Endothelial cell of umbilical vein (primary cell): ENCODE measurements at regions not wholly inside any gene's neighbourhood (a gene's known extent, or its start where the extent isn't known, plus 50 kb on each side); places are given as distances from the start of the nearest gene placed in this dataset.

ENCODE experiments used
- BruUV-seq: library from RNA; stranded (reverse); fragments of 400-500 nt; replicated peaks from 2 replicates; lab custom pipeline; 2021; lab: Mats Ljungman, UMichigan
- CTCF ChIA-PET: fragments of 300-600, 350-600 bp; sonication (Branson Sonifier 250); formaldehyde crosslinking; loops from one replicate; lab custom pipeline; 2021; ENCODE audit warnings: antibody characterized with exemption, inconsistent platforms; lab: Charles Lee
- POLR2A ChIA-PET: fragments of 300-600, 350-600 bp; sonication (Branson Sonifier 250); formaldehyde crosslinking; loops from one replicate; lab custom pipeline; 2021; ENCODE audit warnings: antibody characterized with exemption, inconsistent platforms; lab: Charles Lee
- DNase-seq: peaks from one replicate; pipeline ENCODE4 v3.0.0-alpha.2; 2011; ENCODE audit warnings: low read depth, low spot score
- FAIRE-seq: peaks from 2 replicates; lab custom pipeline; 2011; peaks lifted over from hg19 to GRCh38; lab: Jason Lieb, UNC
- H2AFZ ChIP-seq: 2 replicates; pipeline ENCODE4 v1.6.0; 2012; ENCODE audit warnings: low read depth, low read length, control low read depth, inconsistent platforms
- H3K27ac ChIP-seq: 2 replicates; pipeline ENCODE4 v1.5.1; 2011; ENCODE audit warnings: low read depth, mild to moderate bottlenecking, control low read depth, low read length, moderate library complexity; ENCODE audit not compliant: insufficient read depth
- H3K27me3 ChIP-seq, 2 experiments: 2 replicates each; pipeline versions ENCODE4 v1.6.0 to v1.6.1; 2011; ENCODE audit warnings: low read length in 2 of 2, mixed read lengths in 1 of 2; ENCODE audit not compliant: control insufficient read depth in 2 of 2, insufficient read depth in 2 of 2
- H3K36me3 ChIP-seq, 2 experiments: 2 replicates in 1 of 2; 3 replicates in 1 of 2; pipeline ENCODE4 v1.5.1; 2011; ENCODE audit warnings: low read length in 2 of 2, mild to moderate bottlenecking in 1 of 2, moderate library complexity in 1 of 2; ENCODE audit not compliant: control insufficient read depth in 2 of 2, insufficient read depth in 2 of 2; ENCODE audit errors: extremely low read depth in 1 of 2
- H3K4me1 ChIP-seq: 3 replicates; pipeline ENCODE4 v1.5.1; 2011; ENCODE audit warnings: mild to moderate bottlenecking, low read length; ENCODE audit not compliant: control insufficient read depth, insufficient read depth; ENCODE audit errors: extremely low read depth
- H3K4me2 ChIP-seq: 2 replicates; pipeline ENCODE4 v1.6.1; 2011; ENCODE audit warnings: low read length, control low read depth, mixed read lengths; ENCODE audit not compliant: insufficient read depth
- H3K4me3 ChIP-seq, 3 experiments: fragments of 200-600 bp in 1 of 3; sonication (generic), shearing (Covaris generic) in 1 of 3; replicated peaks in 1 of 3; 2 replicates each; pipeline ENCODE4 v1.5.1; 2011 to 2016; ENCODE audit warnings: control low read depth in 3 of 3, low read length in 3 of 3, mild to moderate bottlenecking in 2 of 3, inconsistent platforms in 1 of 3, low read depth in 1 of 3, moderate library complexity in 1 of 3; ENCODE audit not compliant: insufficient read depth in 1 of 3
- H3K79me2 ChIP-seq: 2 replicates; pipeline ENCODE4 v1.6.0; 2012; ENCODE audit warnings: low read length, inconsistent platforms; ENCODE audit not compliant: control insufficient read depth, insufficient read depth
- H3K9ac ChIP-seq: replicated peaks from 2 replicates; pipeline ENCODE3; 2011; ENCODE audit warnings: low read length, control low read depth; ENCODE audit not compliant: insufficient read depth; ENCODE audit errors: extremely low read depth
- H3K9me1 ChIP-seq: replicated peaks from 3 replicates; pipeline ENCODE4 v1.6.0; 2011; ENCODE audit warnings: mild to moderate bottlenecking, low read length; ENCODE audit not compliant: control insufficient read depth, insufficient read depth; ENCODE audit errors: extremely low read depth
- H3K9me3 ChIP-seq: replicated peaks from 2 replicates; pipeline ENCODE4 v1.5.1; 2012; ENCODE audit warnings: low read length, inconsistent platforms; ENCODE audit not compliant: control insufficient read depth, insufficient read depth
- H4K20me1 ChIP-seq: replicated peaks from 2 replicates; pipeline ENCODE3; 2011; ENCODE audit warnings: mild to moderate bottlenecking, low read length; ENCODE audit not compliant: control insufficient read depth, insufficient read depth; ENCODE audit errors: extremely low read depth
- EZH2 ChIP-seq: IDR thresholded peaks from 2 replicates; pipeline ENCODE4 v1.6.1; 2012; ENCODE audit warnings: borderline replicate concordance, low read depth, mild to moderate bottlenecking, moderate library complexity, low read length, inconsistent platforms; ENCODE audit not compliant: severe bottlenecking
- FOS ChIP-seq: IDR thresholded peaks from 2 replicates; pipeline ENCODE4 v1.6.1; 2011; ENCODE audit warnings: mild to moderate bottlenecking, low read length, moderate library complexity, borderline replicate concordance; ENCODE audit not compliant: insufficient read depth
- GATA2 ChIP-seq: IDR thresholded peaks from 2 replicates; pipeline ENCODE4 v1.7.0; 2011; ENCODE audit warnings: low read depth, mild to moderate bottlenecking, moderate library complexity, mixed read lengths, low read length; ENCODE audit not compliant: insufficient read length, insufficient read depth
- JUN ChIP-seq: IDR thresholded peaks from 2 replicates; pipeline ENCODE4 v1.6.1; 2011; ENCODE audit warnings: borderline replicate concordance, low read depth; ENCODE audit not compliant: insufficient read length, insufficient read depth
- MYC ChIP-seq: IDR thresholded peaks from one replicate; pipeline ENCODE4 v1.6.1; 2011; ENCODE audit warnings: mild to moderate bottlenecking, low read depth, low read length
- POLR2A ChIP-seq: IDR thresholded peaks from 2 replicates; pipeline ENCODE4 v1.6.1; 2012; ENCODE audit warnings: low read depth, mild to moderate bottlenecking, control low read depth, low read length
- POLR2AphosphoS5 ChIP-seq: IDR thresholded peaks from 2 replicates; pipeline ENCODE4 v1.6.1; 2012; ENCODE audit warnings: low read depth, mild to moderate bottlenecking, control low read depth, low read length, moderate library complexity; ENCODE audit not compliant: insufficient read depth
- dilution Hi-C: fragments of 300-500 bp; cut with MboI; formaldehyde crosslinking; loops from one replicate; pipeline ENCODE4 v1.15.0; 2019; ENCODE audit warnings: low sequenced_read_pairs; ENCODE audit not compliant: extremely low pct_ligation_motif_present
- intact Hi-C: fragments of 100-400 bp; cut with micrococcal nuclease; formaldehyde crosslinking; loops from one replicate; pipeline ENCODE4 v1.10.0; 2022
- TF ChIP-seq, protein P1 (sequence below): IDR thresholded peaks from 2 replicates; pipeline ENCODE4 v1.6.1; 2011; ENCODE audit not compliant: insufficient read depth, insufficient read length
- TF ChIP-seq, protein P2 (sequence below), 2 donors: IDR thresholded peaks; 1 replicate in 1 of 2; 2 replicates in 1 of 2; pipeline ENCODE4 v1.5.1; 2011; ENCODE audit warnings: low read length in 2 of 2, mild to moderate bottlenecking in 2 of 2, moderate library complexity in 2 of 2, control low read depth in 1 of 2, inconsistent platforms in 1 of 2, low read depth in 1 of 2; ENCODE audit not compliant: insufficient read depth in 1 of 2; ENCODE audit errors: extremely low read depth in 1 of 2

DNA sequence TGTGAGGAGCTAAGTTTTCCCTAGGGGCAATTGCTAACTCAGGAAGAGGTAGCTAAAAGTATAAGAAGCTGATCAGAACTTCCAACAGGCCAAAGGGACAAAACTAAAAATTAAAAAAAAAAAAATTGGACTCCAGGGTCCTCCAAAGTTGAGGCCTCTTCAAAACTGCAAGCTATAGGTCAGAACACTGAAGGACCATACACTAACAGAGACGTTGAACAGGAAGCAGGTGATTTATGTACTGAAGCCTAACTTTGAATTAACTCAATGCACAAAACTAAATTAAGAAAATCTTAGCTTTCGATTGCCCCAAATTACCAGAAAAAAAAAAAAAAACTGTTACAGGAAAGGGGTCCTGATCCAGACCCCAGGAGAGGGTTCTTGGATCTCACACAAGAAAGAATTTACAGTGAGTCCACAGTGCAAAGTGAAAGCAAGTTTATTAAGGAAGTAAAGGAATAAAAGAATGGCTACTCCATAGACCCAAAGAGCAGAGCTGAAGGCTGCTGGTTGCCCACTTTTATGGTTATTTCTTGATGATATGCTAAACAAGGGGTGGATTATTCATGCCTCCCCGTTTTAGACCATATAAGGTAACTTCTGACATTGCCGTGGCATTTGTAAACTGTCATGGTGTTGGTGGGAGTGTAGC is 442.8 kb upstream of the NECTIN3 start:
- no peaks in the 10 kb centered on the region for H3K9me1 ChIP-seq
- H3K9ac ChIP-seq: no peak overlapping the region
- no peaks in the 10 kb centered on the region for H3K27me3 ChIP-seq
- H3K27ac ChIP-seq: no peak overlapping the region
- intact Hi-C loops (no loop called here), dilution Hi-C loops (no loop called here)
- no peak overlapping the region for H2AFZ ChIP-seq
- POLR2A ChIA-PET: no interaction called here
- no peaks in the 10 kb centered on the region for H3K4me1 ChIP-seq
- H3K79me2 ChIP-seq: no peaks in the 10 kb centered on the region
- no peak overlapping the region for H3K4me3 ChIP-seq
- no peaks in the 10 kb centered on the region for H3K9me3 ChIP-seq
- H4K20me1 ChIP-seq: no peaks in the 10 kb centered on the region
- no peaks in the 10 kb centered on the region for H3K36me3 ChIP-seq
- no peak for DNase-seq
- CTCF ChIA-PET: interaction anchor here (1.1 to 1.9 kb wide), 5 partner anchors 9 to 314 kb away, joined by 3 to 7 read pairs (median 3); no protein-coding TSS in a partner anchor
- no TSS peak for BruUV-seq
- TF ChIP-seq GATA2 (no peak), JUN (no peak), EZH2 (no peak), MYC (no peak), FOS (no peak), POLR2AphosphoS5 (no peak), POLR2A (no peak)
- TF ChIP-seq, protein P1, sequence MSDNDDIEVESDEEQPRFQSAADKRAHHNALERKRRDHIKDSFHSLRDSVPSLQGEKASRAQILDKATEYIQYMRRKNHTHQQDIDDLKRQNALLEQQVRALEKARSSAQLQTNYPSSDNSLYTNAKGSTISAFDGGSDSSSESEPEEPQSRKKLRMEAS: no peak
- TF ChIP-seq, protein P2, sequence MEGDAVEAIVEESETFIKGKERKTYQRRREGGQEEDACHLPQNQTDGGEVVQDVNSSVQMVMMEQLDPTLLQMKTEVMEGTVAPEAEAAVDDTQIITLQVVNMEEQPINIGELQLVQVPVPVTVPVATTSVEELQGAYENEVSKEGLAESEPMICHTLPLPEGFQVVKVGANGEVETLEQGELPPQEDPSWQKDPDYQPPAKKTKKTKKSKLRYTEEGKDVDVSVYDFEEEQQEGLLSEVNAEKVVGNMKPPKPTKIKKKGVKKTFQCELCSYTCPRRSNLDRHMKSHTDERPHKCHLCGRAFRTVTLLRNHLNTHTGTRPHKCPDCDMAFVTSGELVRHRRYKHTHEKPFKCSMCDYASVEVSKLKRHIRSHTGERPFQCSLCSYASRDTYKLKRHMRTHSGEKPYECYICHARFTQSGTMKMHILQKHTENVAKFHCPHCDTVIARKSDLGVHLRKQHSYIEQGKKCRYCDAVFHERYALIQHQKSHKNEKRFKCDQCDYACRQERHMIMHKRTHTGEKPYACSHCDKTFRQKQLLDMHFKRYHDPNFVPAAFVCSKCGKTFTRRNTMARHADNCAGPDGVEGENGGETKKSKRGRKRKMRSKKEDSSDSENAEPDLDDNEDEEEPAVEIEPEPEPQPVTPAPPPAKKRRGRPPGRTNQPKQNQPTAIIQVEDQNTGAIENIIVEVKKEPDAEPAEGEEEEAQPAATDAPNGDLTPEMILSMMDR (IDR thresholded peaks at IDR 0.05; ENCODE audit: extremely low read depth in 1 of 2, insufficient read depth in 1 of 2, low read depth in 1 of 2, low read length in 2 of 2): no peak
- no peak for FAIRE-seq
- H3K4me2 ChIP-seq: no peak overlapping the region
